HepG2 (cell line): ENCODE measurements at regions not wholly inside any gene's neighbourhood (a gene's known extent, or its start where the extent isn't known, plus 50 kb on each side); places are given as distances from the start of the nearest gene placed in this dataset.

Experiments used
- ATAC-seq: fragments of 200-7000 bp; cut with Tn5 transposase; 3 replicates; pipeline ENCODE4 v1.9.1; 2020; ENCODE audit warnings: mild to moderate bottlenecking, moderate library complexity
- BruUV-seq: library from RNA; stranded (reverse); fragments of 400-500 nt; replicated peaks from 2 replicates; lab custom pipeline; 2021; lab: Mats Ljungman, UMichigan
- CTCF ChIA-PET: fragments of 300-600 bp; formaldehyde crosslinking; extraction: SDS; loops from one replicate; lab custom pipeline; 2021; ENCODE audit warnings: low total read pairs, inconsistent platforms, low intra/inter-chr PET ratio; lab: Yijun Ruan, JAX
- POLR2A ChIA-PET: fragments of 350-600 bp; sonication (Branson Sonifier 250); formaldehyde crosslinking; loops from one replicate; lab custom pipeline; 2020; ENCODE audit warnings: antibody characterized with exemption, inconsistent platforms; lab: Yijun Ruan, JAX
- DNase-seq: peaks from one replicate; pipeline ENCODE4 v3.0.0-alpha.2; 2015; ENCODE audit warnings: low spot score
- FAIRE-seq: peaks from 3 replicates; lab custom pipeline; 2011; peaks lifted over from hg19 to GRCh38; lab: Jason Lieb, UNC
- H2AFZ ChIP-seq: one replicate; pipeline ENCODE4 v1.6.1; 2011; ENCODE audit warnings: low read length, inconsistent platforms
- H3K27ac ChIP-seq: fragments of 300-600 bp; 3 replicates; pipeline ENCODE4 v1.8.0; 2011; ENCODE audit warnings: mixed run types, mild to moderate bottlenecking, mixed read lengths, low read length, inconsistent platforms; ENCODE audit not compliant: insufficient read depth; ENCODE audit errors: extremely low read length
- H3K27me3 ChIP-seq, 2 experiments: fragments of 200-600 bp in 1 of 2; 2 replicates in 1 of 2; 3 replicates in 1 of 2; pipeline versions ENCODE4 v1.6.0 to v1.8.0; 2011; ENCODE audit warnings: low read length in 2 of 2, mild to moderate bottlenecking in 2 of 2, moderate library complexity in 2 of 2, inconsistent platforms in 1 of 2; ENCODE audit not compliant: insufficient read depth in 2 of 2, control insufficient read depth in 1 of 2
- H3K36me3 ChIP-seq, 2 experiments: fragments of 200-600 bp in 1 of 2; replicated peaks in 1 of 2; 2 replicates in 1 of 2; 3 replicates in 1 of 2; pipeline versions ENCODE4 v1.5.1 to v1.8.0; 2011; ENCODE audit warnings: low read length in 2 of 2, inconsistent platforms in 1 of 2; ENCODE audit not compliant: insufficient read depth in 2 of 2, control insufficient read depth in 1 of 2
- H3K4me1 ChIP-seq: 2 replicates; pipeline ENCODE4 v1.5.1; 2012; ENCODE audit warnings: low read length, inconsistent platforms; ENCODE audit not compliant: insufficient read depth
- H3K4me2 ChIP-seq: 2 replicates; pipeline ENCODE4 v1.6.0; 2011; ENCODE audit warnings: low read depth, low read length, inconsistent platforms
- H3K4me3 ChIP-seq, 3 experiments: fragments of 200-600 bp in 1 of 3; sonication (generic), shearing (Covaris generic) in 1 of 3; replicated peaks in 1 of 3; 2 replicates each; pipeline ENCODE4 v1.5.1; 2011 to 2016; ENCODE audit warnings: low read length in 3 of 3, inconsistent platforms in 2 of 3, low read depth in 2 of 3, mild to moderate bottlenecking in 2 of 3, control low read depth in 1 of 3, mixed read lengths in 1 of 3; ENCODE audit not compliant: insufficient read depth in 1 of 3
- H3K79me2 ChIP-seq: one replicate; pipeline ENCODE4 v1.6.1; 2011; ENCODE audit warnings: low read length, inconsistent platforms; ENCODE audit not compliant: insufficient read depth
- H3K9ac ChIP-seq: 2 replicates; pipeline ENCODE4 v1.6.0; 2011; ENCODE audit warnings: mild to moderate bottlenecking, low read depth, low read length, inconsistent platforms; ENCODE audit not compliant: insufficient read depth
- H3K9me3 ChIP-seq: 2 replicates; pipeline ENCODE4 v1.5.1; 2012; ENCODE audit warnings: mild to moderate bottlenecking, low read length
- H4K20me1 ChIP-seq: 2 replicates; pipeline ENCODE4 v1.6.0; 2011; ENCODE audit warnings: inconsistent platforms, mild to moderate bottlenecking, low read length, moderate library complexity; ENCODE audit not compliant: insufficient read depth
- AGO2 ChIP-seq: fragments of 200-400 bp; formaldehyde crosslinking; optimal IDR thresholded peaks from 2 replicates; pipeline ENCODE3; 2017; ENCODE audit warnings: mild to moderate bottlenecking, low read depth, low read length, moderate library complexity
- HOMEZ ChIP-seq: IDR thresholded peaks from 2 replicates; pipeline ENCODE4 v1.6.1; 2016; ENCODE audit warnings: low read depth
- KLF11 ChIP-seq: IDR thresholded peaks from 2 replicates; pipeline ENCODE4 v1.6.1; 2016; ENCODE audit warnings: missing compliant biosample characterization
- MLX ChIP-seq: IDR thresholded peaks from 2 replicates; pipeline ENCODE4 v1.6.1; 2016
- SMAD1 ChIP-seq: sonication (generic); formaldehyde crosslinking; IDR thresholded peaks from 2 replicates; pipeline ENCODE4 v1.4.0; 2020; ENCODE audit warnings: missing genetic modification reagents, low read depth, mild to moderate bottlenecking, borderline replicate concordance
- TEF ChIP-seq: sonication (generic); formaldehyde crosslinking; IDR thresholded peaks from 2 replicates; pipeline ENCODE4 v1.5.0; 2020; ENCODE audit warnings: missing genetic modification reagents
- U2AF1 ChIP-seq: fragments of 200-400 bp; formaldehyde crosslinking; optimal IDR thresholded peaks from 2 replicates; pipeline ENCODE3; 2017; ENCODE audit warnings: mild to moderate bottlenecking, low read depth, low read length
- YY1 ChIP-seq: IDR thresholded peaks from 2 replicates; pipeline ENCODE4 v1.6.1; 2011; ENCODE audit warnings: low read length, low read depth, moderate library complexity, mild to moderate bottlenecking; ENCODE audit not compliant: insufficient read depth, insufficient replicate concordance
- ZBTB3 ChIP-seq: sonication (generic); formaldehyde crosslinking; IDR thresholded peaks from 2 replicates; pipeline ENCODE4 v1.4.0; 2020; ENCODE audit warnings: low read depth, mild to moderate bottlenecking, moderate library complexity, missing genetic modification reagents, borderline replicate concordance
- ZNF460 ChIP-seq: sonication (generic); formaldehyde crosslinking; IDR thresholded peaks from 2 replicates; pipeline ENCODE4 v1.5.1; 2020; ENCODE audit warnings: missing genetic modification reagents, mild to moderate bottlenecking, borderline replicate concordance
- WGBS: methylation state at CpG from one replicate; pipeline ENCODE4 v1.1.6; 2017; ENCODE audit warnings: low lambda C conversion rate; 5-methylcytosine and 5-hydroxymethylcytosine counted together
- in situ Hi-C: cut with HindIII; loops from 2 replicates; pipeline ENCODE4 v1.10.0; 2017; ENCODE audit warnings: low pct_unique_long_range_greater_than_20kb; ENCODE audit not compliant: extremely low pct_ligation_motif_present
- intact Hi-C: fragments of 100-400 bp; cut with micrococcal nuclease; formaldehyde crosslinking; loops from one replicate; pipeline ENCODE4 v1.10.0; 2022; ENCODE audit not compliant: unreplicated experiment
- TF ChIP-seq, protein P1 (sequence below): sonication (generic); formaldehyde crosslinking; IDR thresholded peaks from 2 replicates; pipeline ENCODE4 v1.8.1; 2023; ENCODE audit warnings: mild to moderate bottlenecking, inconsistent platforms, moderate library complexity, missing genetic modification reagents, borderline replicate concordance
- TF ChIP-seq, protein P2 (sequence below): sonication (generic); formaldehyde crosslinking; IDR thresholded peaks from 2 replicates; pipeline ENCODE4 v1.5.1; 2020; ENCODE audit warnings: missing genetic modification reagents, mild to moderate bottlenecking, borderline replicate concordance
- TF ChIP-seq, protein P3 (sequence below): sonication (generic); formaldehyde crosslinking; IDR thresholded peaks from 2 replicates; pipeline ENCODE4 v1.4.0; 2020; ENCODE audit warnings: missing genetic modification reagents

- no peak overlapping the region for H2AFZ ChIP-seq
- TF ChIP-seq AGO2, result no peak
- no peak for TF ChIP-seq SMAD1 (CRISPR knock-in tag)
- no peak for TF ChIP-seq YY1
- no peak for TF ChIP-seq MLX (CRISPR knock-in tag)
- no peak for TF ChIP-seq ZBTB3 (CRISPR knock-in tag)
- TF ChIP-seq HOMEZ (CRISPR knock-in tag), result no peak
- TF ChIP-seq, protein P1, sequence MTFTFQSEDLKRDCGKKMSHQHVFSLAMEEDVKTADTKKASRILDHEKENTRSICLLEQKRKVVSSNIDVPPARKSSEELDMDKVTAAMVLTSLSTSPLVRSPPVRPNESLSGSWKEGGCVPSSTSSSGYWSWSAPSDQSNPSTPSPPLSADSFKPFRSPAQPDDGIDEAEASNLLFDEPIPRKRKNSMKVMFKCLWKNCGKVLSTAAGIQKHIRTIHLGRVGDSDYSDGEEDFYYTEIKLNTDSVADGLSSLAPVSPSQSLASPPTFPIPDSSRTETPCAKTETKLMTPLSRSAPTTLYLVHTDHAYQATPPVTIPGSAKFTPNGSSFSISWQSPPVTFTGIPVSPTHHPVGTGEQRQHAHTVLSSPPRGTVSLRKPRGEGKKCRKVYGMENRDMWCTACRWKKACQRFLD (CRISPR knock-in tag), result no peak
- no peak for TF ChIP-seq ZNF460
- TF ChIP-seq KLF11, result no peak
- TF ChIP-seq, protein P2, sequence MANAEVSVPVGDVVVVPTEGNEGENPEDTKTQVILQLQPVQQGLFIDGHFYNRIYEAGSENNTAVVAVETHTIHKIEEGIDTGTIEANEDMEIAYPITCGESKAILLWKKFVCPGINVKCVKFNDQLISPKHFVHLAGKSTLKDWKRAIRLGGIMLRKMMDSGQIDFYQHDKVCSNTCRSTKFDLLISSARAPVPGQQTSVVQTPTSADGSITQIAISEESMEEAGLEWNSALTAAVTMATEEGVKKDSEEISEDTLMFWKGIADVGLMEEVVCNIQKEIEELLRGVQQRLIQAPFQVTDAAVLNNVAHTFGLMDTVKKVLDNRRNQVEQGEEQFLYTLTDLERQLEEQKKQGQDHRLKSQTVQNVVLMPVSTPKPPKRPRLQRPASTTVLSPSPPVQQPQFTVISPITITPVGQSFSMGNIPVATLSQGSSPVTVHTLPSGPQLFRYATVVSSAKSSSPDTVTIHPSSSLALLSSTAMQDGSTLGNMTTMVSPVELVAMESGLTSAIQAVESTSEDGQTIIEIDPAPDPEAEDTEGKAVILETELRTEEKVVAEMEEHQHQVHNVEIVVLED (CRISPR knock-in tag), result no peak
- TF ChIP-seq U2AF1, result no peak
- no peak for TF ChIP-seq TEF (CRISPR knock-in tag)
- TF ChIP-seq, protein P3, sequence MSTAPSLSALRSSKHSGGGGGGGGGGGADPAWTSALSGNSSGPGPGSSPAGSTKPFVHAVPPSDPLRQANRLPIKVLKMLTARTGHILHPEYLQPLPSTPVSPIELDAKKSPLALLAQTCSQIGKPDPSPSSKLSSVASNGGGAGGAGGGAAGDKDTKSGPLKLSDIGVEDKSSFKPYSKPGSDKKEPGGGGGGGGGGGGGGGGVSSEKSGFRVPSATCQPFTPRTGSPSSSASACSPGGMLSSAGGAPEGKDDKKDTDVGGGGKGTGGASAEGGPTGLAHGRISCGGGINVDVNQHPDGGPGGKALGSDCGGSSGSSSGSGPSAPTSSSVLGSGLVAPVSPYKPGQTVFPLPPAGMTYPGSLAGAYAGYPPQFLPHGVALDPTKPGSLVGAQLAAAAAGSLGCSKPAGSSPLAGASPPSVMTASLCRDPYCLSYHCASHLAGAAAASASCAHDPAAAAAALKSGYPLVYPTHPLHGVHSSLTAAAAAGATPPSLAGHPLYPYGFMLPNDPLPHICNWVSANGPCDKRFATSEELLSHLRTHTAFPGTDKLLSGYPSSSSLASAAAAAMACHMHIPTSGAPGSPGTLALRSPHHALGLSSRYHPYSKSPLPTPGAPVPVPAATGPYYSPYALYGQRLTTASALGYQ (CRISPR knock-in tag), result no peak
- no TSS peak for BruUV-seq
- no peak overlapping the region for H3K4me3 ChIP-seq
- no peaks in the 10 kb centered on the region for H3K79me2 ChIP-seq
- no peak overlapping the region for H3K4me2 ChIP-seq
- FAIRE-seq, result no peak
- intact Hi-C loops, result no loop called here
- no peak overlapping the region for H3K27ac ChIP-seq
- no peak for ATAC-seq
- CTCF ChIA-PET, result no interaction called here
- no peaks in the 10 kb centered on the region for H3K4me1 ChIP-seq
- H3K36me3 ChIP-seq, result no peaks in the 10 kb centered on the region
- DNase-seq, result no peak
- POLR2A ChIA-PET, result no interaction called here
- no peaks in the 10 kb centered on the region for H3K9me3 ChIP-seq
- WGBS, result 20% methylated on average over 2 of the region's 4 CpGs
- H3K27me3 ChIP-seq, result peaks cover 0 to 32% of the 10 kb centered on the region in 2 experiments; a peak in 4 of 5 replicates
- no peak overlapping the region for H3K9ac ChIP-seq
- in situ Hi-C loops, result no loop called here
- no peaks in the 10 kb centered on the region for H4K20me1 ChIP-seq
Observed at GRCh38 chr18:46395795-46396194, 261.2 kb downstream of the LOXHD1 start.
